HCEC 1CT (cell line): ENCODE measurements at regions not wholly inside any gene's neighbourhood (a gene's known extent, or its start where the extent isn't known, plus 50 kb on each side); places are given as distances from the start of the nearest gene placed in this dataset.
"Not testable (repeated sequence)": the region's sequence is repeated elsewhere in the genome, so short reads cannot be mapped to it uniquely, and the experiment has no call there.

ENCODE experiments used
- DNase-seq: peaks from one replicate; pipeline ENCODE4 v3.0.0-alpha.2; 2017

GRCh38 chr5:61215996-61216395, 53.7 kb upstream of the SMIM15 start:
- DNase-seq = no peak

- no peak for DNase-seq
These were observed 54.5 kb upstream of the SMIM15 start for GRCh38 chr5:61216741-61217140.

- DNase-seq = no peak
These were observed 54.9 kb upstream of the SMIM15 start for GRCh38 chr5:61217214-61217613.

- DNase-seq = no peak
These were observed 66.0 kb upstream of the SMIM15 start for GRCh38 chr5:61228229-61228628.

- no peak for DNase-seq
These were observed 66.5 kb upstream of the SMIM15 start for GRCh38 chr5:61228691-61229280.

- no peak for DNase-seq
These were observed 67.1 kb upstream of the SMIM15 start for GRCh38 chr5:61229416-61229815.

GRCh38 chr5:61230492-61230891, 68.2 kb upstream of the SMIM15 start:
- no peak for DNase-seq

GRCh38 chr5:61231813-61232212, 69.5 kb upstream of the SMIM15 start:
- DNase-seq = no peak

- DNase-seq = no peak
These were observed 70.3 kb upstream of the SMIM15 start for GRCh38 chr5:61232490-61233050.

GRCh38 chr5:61234019-61234418, 71.8 kb upstream of the SMIM15 start:
- DNase-seq = no peak

- DNase-seq = not testable (repeated sequence)
These were observed 74.4 kb upstream of the SMIM15 start for GRCh38 chr5:61236715-61237114.

GRCh38 chr5:61245486-61245885, 83.2 kb upstream of the SMIM15 start:
- no peak for DNase-seq

- DNase-seq = no peak
These were observed 83.7 kb upstream of the SMIM15 start for GRCh38 chr5:61245936-61246335.

GRCh38 chr5:61246768-61247307, 84.6 kb upstream of the SMIM15 start:
- DNase-seq = no peak

GRCh38 chr5:61251874-61252642, 80.0 kb upstream of the ZSWIM6 start:
- no peak for DNase-seq

GRCh38 chr5:61252643-61252925, 79.5 kb upstream of the ZSWIM6 start:
- no peak for DNase-seq

GRCh38 chr5:61253547-61253946, 78.5 kb upstream of the ZSWIM6 start:
- no peak for DNase-seq

GRCh38 chr5:61254969-61255555, 77.0 kb upstream of the ZSWIM6 start:
- no peak for DNase-seq

- no peak for DNase-seq
These were observed 75.6 kb upstream of the ZSWIM6 start for GRCh38 chr5:61256474-61256873.

GRCh38 chr5:61257421-61257820, 74.6 kb upstream of the ZSWIM6 start:
- DNase-seq = peak; percentile 23

GRCh38 chr5:61261136-61261535, 70.9 kb upstream of the ZSWIM6 start:
- no peak for DNase-seq

- no peak for DNase-seq
These were observed 70.0 kb upstream of the ZSWIM6 start for GRCh38 chr5:61262080-61262479.

GRCh38 chr5:61263072-61263471, 69.0 kb upstream of the ZSWIM6 start:
- DNase-seq = no peak
